T-helper 1 cell treated with Interleukin-12 subunit alpha and Interleukin-12 subunit beta and Interleukin-4 antibody, amounts not matched to agents 30 ng/mL and 1 ng/mL, for 36 hours (primary cell): ENCODE measurements at regions not wholly inside any gene's neighbourhood (a gene's known extent, or its start where the extent isn't known, plus 50 kb on each side); places are given as distances from the start of the nearest gene placed in this dataset.
"Not testable (repeated sequence)": the region's sequence is repeated elsewhere in the genome, so short reads cannot be mapped to it uniquely, and the experiment has no call there.

ENCODE experiments used
- intact Hi-C: fragments of 100-400 bp; cut with micrococcal nuclease; formaldehyde crosslinking; loops from one replicate; pipeline ENCODE4 v1.15.1; 2024

- intact Hi-C loops, result no loop called here
Observed at GRCh38 chr6:144896871-144897270, 611.7 kb downstream of the UTRN start.

- intact Hi-C loops, result no loop called here
Observed at GRCh38 chr6:144897441-144897921, 612.3 kb downstream of the UTRN start.

- intact Hi-C loops, result no loop called here
Observed at GRCh38 chr6:144898052-144898689, 613.0 kb downstream of the UTRN start.

GRCh38 chr6:144898741-144899140 is 613.6 kb downstream of the UTRN start:
- intact Hi-C loops, result no loop called here

DNA sequence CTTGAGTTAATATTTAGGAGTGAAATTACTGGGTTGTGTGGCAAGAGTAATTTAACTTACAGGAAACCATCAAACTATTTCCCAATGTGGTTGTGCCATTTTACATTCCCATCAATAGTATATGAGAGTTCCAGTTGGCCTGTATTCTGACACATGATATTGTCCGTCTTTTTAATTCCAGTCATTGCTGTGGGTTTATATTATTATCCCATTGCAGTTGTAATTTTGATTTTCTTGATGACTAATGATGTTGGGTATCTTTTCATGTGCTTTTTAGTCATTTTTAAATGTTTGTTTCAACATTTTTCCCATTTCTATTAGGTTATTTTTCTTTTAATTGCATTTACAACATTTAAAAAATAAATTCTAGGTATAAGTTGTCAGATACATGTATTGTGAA is 614.0 kb downstream of the UTRN start:
- intact Hi-C loops, result no loop called here

DNA sequence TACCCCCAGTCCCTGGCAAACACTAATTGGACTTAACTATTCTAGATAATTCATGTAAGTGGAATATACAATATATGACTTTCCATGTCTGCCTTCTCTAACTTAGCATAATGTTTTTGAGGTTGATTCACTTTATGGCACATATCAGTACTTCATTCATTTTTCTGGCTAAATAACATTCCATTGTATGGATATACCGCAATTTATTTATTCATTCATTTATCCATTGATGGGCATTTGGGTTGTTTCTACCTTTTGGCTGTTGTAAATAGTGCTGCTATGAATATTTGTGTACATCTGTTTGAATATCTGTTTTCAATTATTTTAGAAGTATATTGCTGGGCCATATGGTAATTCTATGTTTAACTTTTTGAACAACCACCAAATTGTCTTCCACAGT is 616.3 kb downstream of the UTRN start:
- intact Hi-C loops, result no loop called here

- intact Hi-C loops, result no loop called here
Observed at GRCh38 chr6:144908004-144908403, 622.9 kb downstream of the UTRN start.

- intact Hi-C loops, result no loop called here
Observed at GRCh38 chr6:144909753-144910285, 624.7 kb downstream of the UTRN start.

DNA sequence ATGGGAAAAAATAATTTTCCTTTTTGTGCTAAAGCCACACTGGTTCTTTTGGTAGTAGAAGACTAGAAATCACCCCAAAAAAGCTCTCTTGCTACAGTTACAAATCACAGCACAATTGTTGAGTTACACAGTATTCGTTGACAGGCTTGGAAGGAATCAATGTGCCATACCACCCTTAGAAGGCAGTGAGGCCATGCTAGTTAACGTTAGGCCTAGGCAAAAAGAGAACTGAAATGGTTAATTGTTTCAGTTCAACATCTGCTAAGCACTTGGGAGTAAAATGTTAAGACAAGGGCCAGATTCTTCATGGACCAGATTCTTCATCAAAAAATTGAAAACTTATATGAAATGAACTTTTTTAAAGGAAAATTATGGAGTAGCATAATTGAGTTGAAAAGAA is 626.2 kb downstream of the UTRN start:
- intact Hi-C loops, result no loop called here

GRCh38 chr6:144912474-144912873 is 627.3 kb downstream of the UTRN start:
- intact Hi-C loops, result no loop called here

DNA sequence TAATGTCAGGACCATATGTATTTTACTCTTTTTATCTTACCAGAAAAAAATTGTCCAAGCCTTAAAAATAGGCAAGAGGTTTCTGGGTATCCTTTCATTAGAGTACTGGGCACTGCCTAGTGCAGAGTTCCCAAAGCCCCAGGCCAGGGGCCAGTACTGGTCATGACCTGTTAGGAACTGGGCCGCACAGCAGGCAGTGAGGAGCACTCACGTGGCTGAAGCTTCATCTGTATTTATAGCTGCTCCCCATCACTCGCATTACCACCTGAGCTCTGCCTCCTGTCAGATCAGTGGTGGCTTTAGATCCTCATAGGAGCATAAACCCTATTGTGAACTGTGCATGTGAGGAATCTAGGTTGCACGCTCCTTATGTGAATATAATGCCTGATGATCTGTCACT is 632.9 kb downstream of the UTRN start:
- intact Hi-C loops, result no loop called here

GRCh38 chr6:144919560-144919959 is 634.4 kb downstream of the UTRN start:
- intact Hi-C loops, result no loop called here

DNA sequence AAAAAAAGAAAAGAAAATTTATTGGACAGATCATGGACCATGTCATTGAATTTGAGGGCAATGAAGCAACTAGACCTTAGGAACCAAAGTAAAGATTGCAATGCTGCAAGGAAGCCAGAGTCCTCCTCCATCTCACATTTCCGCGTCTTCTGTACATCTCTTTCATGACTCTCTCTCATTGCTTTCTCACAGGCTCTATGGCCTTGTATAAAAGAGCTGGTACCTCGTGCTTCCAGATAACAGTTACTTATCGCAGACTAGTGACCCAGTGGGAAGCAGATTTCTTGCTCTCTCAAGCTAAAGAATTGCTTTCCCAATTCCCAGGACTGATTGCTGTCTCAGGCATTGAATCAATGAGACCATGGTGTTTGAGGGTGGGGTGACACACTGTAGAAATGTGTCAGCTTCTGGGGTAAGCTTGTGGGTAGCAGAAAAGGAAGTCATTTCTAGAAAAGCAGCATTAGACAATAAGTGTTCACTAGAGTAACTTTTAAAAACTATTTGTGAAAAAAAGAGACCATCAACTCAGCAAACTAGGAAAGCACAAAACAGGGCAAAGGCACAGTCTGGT is 635.3 kb downstream of the UTRN start:
- intact Hi-C loops, result no loop called here

DNA sequence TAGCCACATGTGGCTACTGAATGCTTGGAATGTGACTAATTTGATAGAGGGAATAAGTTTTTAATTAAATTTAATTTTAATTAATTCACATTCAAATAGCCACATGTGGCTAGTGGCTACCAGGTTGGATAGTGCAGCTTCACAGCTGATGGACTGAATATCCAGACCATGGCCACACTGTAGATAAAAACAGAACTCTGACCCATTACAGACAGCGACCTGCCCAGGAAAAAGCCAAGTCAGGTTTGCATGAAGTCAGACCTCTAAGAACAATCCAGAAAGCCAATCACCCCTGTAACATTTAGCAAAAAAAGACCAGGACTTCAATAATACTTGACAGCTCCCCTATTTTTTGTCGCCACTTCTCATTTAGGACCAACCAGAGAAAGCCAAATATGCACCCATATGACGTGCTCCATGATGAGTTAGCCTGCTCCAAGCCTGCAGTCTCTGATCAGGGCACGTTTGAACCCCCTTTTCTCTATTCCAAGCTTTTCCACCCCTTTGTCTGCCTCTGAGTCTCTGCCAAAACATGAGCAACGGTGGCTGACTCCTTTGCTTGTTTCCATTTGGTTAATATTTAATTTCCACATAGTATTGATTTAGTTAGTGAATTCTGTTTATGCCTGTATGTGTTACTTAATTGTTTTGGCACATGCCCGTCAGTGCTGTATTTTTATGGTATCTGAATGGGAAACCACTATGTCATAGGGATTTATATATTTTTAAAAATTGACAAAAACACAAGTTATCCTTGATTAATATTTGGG is 636.3 kb downstream of the UTRN start:
- intact Hi-C loops, result no loop called here

GRCh38 chr6:144922120-144922722 is 637.1 kb downstream of the UTRN start:
- intact Hi-C loops, result no loop called here

- intact Hi-C loops, result not testable (repeated sequence)
Observed at GRCh38 chr6:144922771-144923490, 637.8 kb downstream of the UTRN start.

DNA sequence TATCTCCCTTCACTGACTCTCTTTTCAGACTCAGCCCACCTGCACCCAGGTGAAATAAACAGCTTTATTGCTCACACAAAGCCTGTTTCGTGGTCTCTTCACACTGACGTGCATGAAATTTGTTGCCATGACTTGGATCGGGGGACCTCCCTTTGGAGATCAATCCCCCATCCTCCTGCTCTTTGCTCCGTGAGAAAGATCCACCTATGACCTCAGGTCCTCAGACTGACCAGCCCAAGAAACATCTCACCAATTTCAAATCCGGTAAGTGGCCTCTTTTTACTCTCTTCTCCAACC is 638.3 kb downstream of the UTRN start:
- intact Hi-C loops, result not testable (repeated sequence)

DNA sequence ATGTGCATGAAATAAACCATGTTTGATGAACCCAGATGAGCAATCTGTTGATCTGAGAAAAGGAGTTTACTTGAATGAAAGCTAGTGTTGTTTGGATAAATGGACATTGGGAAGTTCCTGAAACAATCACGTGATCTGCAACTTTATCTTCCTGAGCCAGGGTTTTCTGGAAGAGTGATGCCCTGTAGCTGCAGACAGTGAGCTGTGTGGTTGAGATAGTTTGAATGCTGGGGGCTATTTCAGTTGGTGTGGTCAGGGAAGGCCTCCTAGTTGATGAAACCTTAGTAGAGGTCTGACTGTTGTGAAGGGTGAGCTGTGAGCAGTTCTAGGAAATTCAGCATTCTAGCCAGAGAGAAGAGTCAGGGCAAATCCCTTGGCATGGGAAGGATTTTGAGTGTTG is 643.7 kb downstream of the UTRN start:
- intact Hi-C loops, result no loop called here

GRCh38 chr6:144929262-144929661 is 644.1 kb downstream of the UTRN start:
- intact Hi-C loops, result no loop called here

GRCh38 chr6:144931172-144932035 is 646.3 kb downstream of the UTRN start:
- intact Hi-C loops, result loop anchor here (1.0 to 5.0 kb wide), 6 partner anchors 97 to 827 kb away; no protein-coding TSS in a partner anchor
